K562 (cell line): ENCODE measurements at regions not wholly inside any gene's neighbourhood (a gene's known extent, or its start where the extent isn't known, plus 50 kb on each side); places are given as distances from the start of the nearest gene placed in this dataset.

Experiments
- EGR1 ChIP-seq: fragments of 450-650 bp; conservative IDR thresholded peaks from 2 replicates; pipeline ENCODE4 v1.6.1; 2017; ENCODE audit warnings: mild to moderate bottlenecking
- GTF2F1 ChIP-seq: IDR thresholded peaks from 2 replicates; pipeline ENCODE4 v1.6.1; 2011; ENCODE audit warnings: low read depth, low read length, improper control_type of control experiment
- HDAC1 ChIP-seq, 2 experiments: fragments of 450-650 bp; IDR thresholded peaks; 2 replicates each; pipeline ENCODE4 v1.6.1; 2016 to 2017; ENCODE audit warnings: inconsistent platforms in 1 of 2, mild to moderate bottlenecking in 1 of 2, moderate library complexity in 1 of 2
- HIVEP1 ChIP-seq: fragments of 250-450 bp; sonication (Bioruptor Pico); IDR thresholded peaks from 2 replicates; pipeline ENCODE4 v1.4.0; 2020; ENCODE audit warnings: mild to moderate bottlenecking
- POLR2AphosphoS5 ChIP-seq: IDR thresholded peaks from 2 replicates; pipeline ENCODE4 v1.6.1; 2011; ENCODE audit warnings: mild to moderate bottlenecking, low read depth, low read length, moderate library complexity; ENCODE audit not compliant: control insufficient read depth, insufficient read depth
- ZFP91 ChIP-seq: sonication (generic); formaldehyde crosslinking; IDR thresholded peaks from 2 replicates; pipeline ENCODE4 v1.8.0; 2022; ENCODE audit warnings: mild to moderate bottlenecking, missing genetic modification reagents

DNA sequence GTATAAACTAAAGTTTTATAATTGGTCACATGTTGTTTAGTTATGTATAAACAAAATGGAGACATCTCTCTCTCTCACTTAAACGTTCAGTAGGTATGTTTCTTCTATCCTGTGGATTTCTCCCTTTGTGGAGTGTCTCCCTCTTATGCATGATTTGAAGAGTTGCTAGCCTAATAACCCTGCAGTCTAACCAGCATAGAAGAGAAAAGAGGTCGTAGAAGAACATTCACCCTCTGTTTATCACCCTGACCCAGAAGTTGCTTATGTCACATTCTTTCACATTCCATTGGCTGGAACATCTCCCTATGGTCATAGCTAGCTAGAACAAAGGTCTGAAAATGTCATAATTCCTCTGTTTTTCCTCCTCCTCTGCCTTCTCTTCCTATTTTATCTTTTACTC lies 176.8 kb upstream of the PCDH20 start:
- no peak for TF ChIP-seq GTF2F1
- no peak for TF ChIP-seq POLR2AphosphoS5
- TF ChIP-seq ZFP91 (CRISPR knock-in tag): no peak
- TF ChIP-seq HIVEP1 (CRISPR knock-in tag): no peak
- TF ChIP-seq HDAC1 (IDR thresholded peaks at IDR 0.05): no peak
- no peak for TF ChIP-seq EGR1
